Natural killer cell (primary cell): ENCODE measurements at regions not wholly inside any gene's neighbourhood (a gene's known extent, or its start where the extent isn't known, plus 50 kb on each side); places are given as distances from the start of the nearest gene placed in this dataset.

ENCODE experiments used
- ATAC-seq, 3 donors: fragments of 150-1000 bp in 2 of 3; fragments of 200-7000 bp in 1 of 3; cut with Tn5 transposase; 1 replicate in 1 of 3; 2 replicates in 2 of 3; pipeline ENCODE4 v1.10.0; 2021; ENCODE audit warnings: mild to moderate bottlenecking in 2 of 3, moderate library complexity in 2 of 3
- DNase-seq, 2 donors: peaks; one replicate each; pipeline versions ENCODE4 v3.0.0 to v3.0.0-alpha.2; 2013 to 2021; ENCODE audit warnings: mixed read lengths in 1 of 2
- H3K27ac ChIP-seq: one replicate; pipeline ENCODE4 v1.5.1; 2013; ENCODE audit warnings: mild to moderate bottlenecking, low read length
- H3K27me3 ChIP-seq: one replicate; pipeline ENCODE4 v1.6.1; 2013; ENCODE audit warnings: low read length; ENCODE audit not compliant: control insufficient read depth, insufficient read depth
- H3K36me3 ChIP-seq: one replicate; pipeline ENCODE4 v1.6.1; 2013; ENCODE audit warnings: low read length; ENCODE audit not compliant: control insufficient read depth, insufficient read depth
- H3K4me1 ChIP-seq: one replicate; pipeline ENCODE4 v1.6.1; 2013; ENCODE audit warnings: low read length; ENCODE audit not compliant: control insufficient read depth, insufficient read depth
- H3K4me3 ChIP-seq: one replicate; pipeline ENCODE4 v1.5.1; 2013; ENCODE audit warnings: low read length
- H3K9me3 ChIP-seq: one replicate; pipeline ENCODE4 v1.6.1; 2013; ENCODE audit warnings: low read length; ENCODE audit not compliant: control insufficient read depth, insufficient read depth
- H3K27ac Mint-ChIP-seq, 2 donors: one replicate each; pipeline ENCODE4 v1.8.0; 2022; ENCODE audit warnings: mild to moderate bottlenecking in 2 of 2, mixed read lengths in 2 of 2, moderate library complexity in 1 of 2
- H3K27me3 Mint-ChIP-seq, 2 donors: one replicate each; pipeline ENCODE4 v1.8.0; 2022; ENCODE audit warnings: low read depth in 2 of 2, mixed read lengths in 2 of 2
- H3K36me3 Mint-ChIP-seq: one replicate; pipeline ENCODE4 v1.8.0; 2022; ENCODE audit warnings: mixed read lengths
- H3K4me1 Mint-ChIP-seq, 2 donors: one replicate each; pipeline ENCODE4 v1.8.0; 2022; ENCODE audit warnings: mixed read lengths in 2 of 2
- H3K4me3 Mint-ChIP-seq: one replicate; pipeline ENCODE4 v1.8.0; 2022; ENCODE audit warnings: mild to moderate bottlenecking, moderate library complexity, mixed read lengths
- H3K9me3 Mint-ChIP-seq, 2 donors: one replicate each; pipeline ENCODE4 v1.8.0; 2022; ENCODE audit warnings: mixed read lengths in 2 of 2
- WGBS: methylation state at CpG from one replicate; pipeline ENCODE4 v1.1.7; 2013; ENCODE audit warnings: missing lambda C conversion rate; ENCODE audit not compliant: insufficient coverage; 5-methylcytosine and 5-hydroxymethylcytosine counted together
- intact Hi-C: fragments of 100-400 bp; cut with micrococcal nuclease; formaldehyde crosslinking; loops from one replicate; pipeline ENCODE4 v1.14.2; 2022
- TF ChIP-seq, protein P1 (sequence below): fragments of 200-600 bp; IDR thresholded peaks from one replicate; pipeline ENCODE4 v1.8.0; 2022; ENCODE audit warnings: antibody characterized with exemption

GRCh38 chr4:96531836-96532235, 691.9 kb downstream of the PDHA2 start:
- Mint-ChIP-seq H3K9me3 (peaks cover 10 to 14% of the 10 kb centered on the region in 2 donors), H3K4me1 (no peaks in the 10 kb centered on the region), H3K27ac (no peak overlapping the region), H3K36me3 (no peaks in the 10 kb centered on the region), H3K4me3 (no peak overlapping the region), H3K27me3 (no peaks in the 10 kb centered on the region)
- no peak for DNase-seq
- Histone ChIP-seq H3K36me3 (no peaks in the 10 kb centered on the region), H3K27me3 (no peaks in the 10 kb centered on the region), H3K4me3 (no peak overlapping the region), H3K4me1 (no peaks in the 10 kb centered on the region), H3K9me3 (no peaks in the 10 kb centered on the region), H3K27ac (no peak overlapping the region)
- ATAC-seq = no peak
- TF ChIP-seq, protein P1, sequence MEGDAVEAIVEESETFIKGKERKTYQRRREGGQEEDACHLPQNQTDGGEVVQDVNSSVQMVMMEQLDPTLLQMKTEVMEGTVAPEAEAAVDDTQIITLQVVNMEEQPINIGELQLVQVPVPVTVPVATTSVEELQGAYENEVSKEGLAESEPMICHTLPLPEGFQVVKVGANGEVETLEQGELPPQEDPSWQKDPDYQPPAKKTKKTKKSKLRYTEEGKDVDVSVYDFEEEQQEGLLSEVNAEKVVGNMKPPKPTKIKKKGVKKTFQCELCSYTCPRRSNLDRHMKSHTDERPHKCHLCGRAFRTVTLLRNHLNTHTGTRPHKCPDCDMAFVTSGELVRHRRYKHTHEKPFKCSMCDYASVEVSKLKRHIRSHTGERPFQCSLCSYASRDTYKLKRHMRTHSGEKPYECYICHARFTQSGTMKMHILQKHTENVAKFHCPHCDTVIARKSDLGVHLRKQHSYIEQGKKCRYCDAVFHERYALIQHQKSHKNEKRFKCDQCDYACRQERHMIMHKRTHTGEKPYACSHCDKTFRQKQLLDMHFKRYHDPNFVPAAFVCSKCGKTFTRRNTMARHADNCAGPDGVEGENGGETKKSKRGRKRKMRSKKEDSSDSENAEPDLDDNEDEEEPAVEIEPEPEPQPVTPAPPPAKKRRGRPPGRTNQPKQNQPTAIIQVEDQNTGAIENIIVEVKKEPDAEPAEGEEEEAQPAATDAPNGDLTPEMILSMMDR = no peak
- intact Hi-C loops = no loop called here

DNA sequence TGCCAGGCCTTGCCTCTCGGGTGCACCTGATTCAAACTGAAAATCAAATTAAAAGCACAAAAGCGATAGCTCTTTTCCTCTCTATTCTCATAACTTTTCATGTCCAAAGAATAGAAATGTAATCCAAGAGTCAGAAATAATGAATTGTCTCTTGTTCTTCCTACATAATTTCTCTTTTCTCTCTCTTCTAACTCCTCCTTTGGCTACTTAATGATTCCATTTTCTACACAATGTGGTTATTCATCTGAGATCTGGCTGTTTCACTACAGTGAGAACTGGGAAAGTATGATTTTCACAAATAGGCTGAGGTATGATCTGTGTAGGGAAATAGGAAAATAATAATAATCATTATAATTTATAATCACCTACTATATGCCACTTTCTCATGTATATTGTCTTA, 703.5 kb downstream of the PDHA2 start:
- H3K9me3 ChIP-seq = no peaks in the 10 kb centered on the region
- no peaks in the 10 kb centered on the region for H3K27me3 ChIP-seq
- Mint-ChIP-seq H3K36me3 (peaks cover 13% of the 10 kb centered on the region), H3K27ac (no peak overlapping the region), H3K27me3 (no peaks in the 10 kb centered on the region), H3K4me3 (no peak overlapping the region), H3K9me3 (peaks cover 8 to 11% of the 10 kb centered on the region in 2 donors), H3K4me1 (no peaks in the 10 kb centered on the region)
- DNase-seq (no peak), ATAC-seq (no peak)
- no peaks in the 10 kb centered on the region for H3K36me3 ChIP-seq
- WGBS = 100% methylated on average over 2 of the region's 2 CpGs
- H3K4me1 ChIP-seq = no peaks in the 10 kb centered on the region
- H3K4me3 ChIP-seq = no peak overlapping the region
- intact Hi-C loops = no loop called here
- TF ChIP-seq, protein P1 = no peak
- no peak overlapping the region for H3K27ac ChIP-seq

DNA sequence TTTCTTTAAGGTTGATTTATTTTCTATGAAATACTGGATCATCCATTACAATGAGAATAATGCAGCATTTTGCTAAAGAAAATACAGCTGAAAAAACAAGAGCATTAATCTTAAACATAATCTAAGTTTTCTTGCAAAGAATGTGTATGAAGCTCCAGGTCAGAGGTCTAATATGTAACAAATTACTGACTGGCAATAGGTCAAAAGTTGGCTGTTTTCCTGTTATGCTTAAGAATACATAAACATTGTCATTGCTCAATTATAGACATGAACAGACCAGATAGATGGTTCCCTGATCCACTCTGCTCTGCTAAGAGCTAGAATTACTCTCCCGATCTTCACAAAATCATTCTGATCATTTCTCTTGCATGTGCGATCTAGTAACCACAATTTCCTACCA, 718.6 kb downstream of the PDHA2 start:
- WGBS = 90% methylated on average over 2 of the region's 2 CpGs
- no peaks in the 10 kb centered on the region for H3K36me3 Mint-ChIP-seq
- H3K27ac Mint-ChIP-seq = no peak overlapping the region
- no peaks in the 10 kb centered on the region for H3K27me3 Mint-ChIP-seq
- Histone ChIP-seq H3K36me3 (no peaks in the 10 kb centered on the region), H3K27ac (no peak overlapping the region), H3K4me1 (no peaks in the 10 kb centered on the region), H3K4me3 (no peak overlapping the region), H3K27me3 (no peaks in the 10 kb centered on the region), H3K9me3 (no peaks in the 10 kb centered on the region)
- ATAC-seq = no peak
- TF ChIP-seq, protein P1 = no peak
- H3K4me3 Mint-ChIP-seq = no peak overlapping the region
- no peak for DNase-seq
- intact Hi-C loops = no loop called here
- H3K4me1 Mint-ChIP-seq = no peaks in the 10 kb centered on the region
- H3K9me3 Mint-ChIP-seq = peaks cover 2 to 5% of the 10 kb centered on the region in 2 donors

- H3K36me3 Mint-ChIP-seq = no peaks in the 10 kb centered on the region
- no peak overlapping the region for H3K27ac ChIP-seq
- no peak overlapping the region for H3K4me3 ChIP-seq
- WGBS = 90% methylated on average over 2 of the region's 2 CpGs
- no peaks in the 10 kb centered on the region for H3K27me3 ChIP-seq
- DNase-seq (no peak), ATAC-seq (no peak)
- no peak overlapping the region for H3K27ac Mint-ChIP-seq
- H3K4me1 Mint-ChIP-seq = no peaks in the 10 kb centered on the region
- no peak overlapping the region for H3K4me3 Mint-ChIP-seq
- intact Hi-C loops = no loop called here
- no peaks in the 10 kb centered on the region for H3K36me3 ChIP-seq
- TF ChIP-seq, protein P1 = no peak
- no peaks in the 10 kb centered on the region for H3K9me3 ChIP-seq
- H3K4me1 ChIP-seq = no peaks in the 10 kb centered on the region
- H3K9me3 Mint-ChIP-seq = peaks cover 1 to 6% of the 10 kb centered on the region in 2 donors
- H3K27me3 Mint-ChIP-seq = no peaks in the 10 kb centered on the region
Measured at GRCh38 chr4:96566755-96567154, 726.9 kb downstream of the PDHA2 start.
